NCI-H69 (cell line): ENCODE measurements at regions not wholly inside any gene's neighbourhood (a gene's known extent, or its start where the extent isn't known, plus 50 kb on each side); places are given as distances from the start of the nearest gene placed in this dataset.

Experiments used
- DNase-seq: peaks from one replicate; lab custom pipeline; 2025; lab: John Stamatoyannopoulos, UW

DNA sequence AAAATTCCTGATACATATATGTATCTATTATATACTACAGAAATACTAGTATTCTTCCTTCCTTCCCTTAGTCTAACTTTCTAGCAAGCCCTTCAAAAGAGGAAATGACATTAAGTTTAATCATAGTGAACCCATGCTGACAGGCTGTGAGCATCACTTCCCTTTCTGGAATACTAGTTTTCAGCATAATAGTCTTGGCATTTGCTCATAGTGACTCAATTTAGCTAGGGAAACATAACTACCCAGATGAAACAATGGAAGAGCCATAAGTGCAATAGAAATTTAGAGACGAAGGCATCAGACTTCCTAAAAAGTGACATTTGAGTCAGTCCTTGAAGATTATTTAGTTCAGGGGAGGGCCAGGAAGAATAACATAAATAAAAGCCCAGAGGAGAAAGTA is 184.5 kb upstream of the CRY1 start:
- DNase-seq, result no peak

DNA sequence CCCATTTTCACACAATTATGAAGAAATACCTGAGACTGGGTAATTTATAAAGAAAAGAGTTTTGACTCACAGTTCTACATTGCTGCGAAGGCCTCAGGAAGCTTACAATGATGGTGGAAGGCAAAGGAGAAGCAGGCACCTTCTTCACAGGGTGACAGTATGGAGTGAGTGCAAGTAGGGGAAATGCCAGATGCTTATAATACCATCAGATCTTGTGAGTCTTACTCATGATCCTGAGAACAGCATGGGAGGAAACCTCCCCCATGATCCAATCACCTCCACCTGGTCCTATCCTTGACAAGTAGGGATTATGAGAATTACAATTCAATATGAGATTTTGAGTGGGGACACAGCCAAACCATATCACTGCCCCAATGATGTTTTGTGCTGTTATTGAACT is 189.3 kb upstream of the CRY1 start:
- no peak for DNase-seq

DNA sequence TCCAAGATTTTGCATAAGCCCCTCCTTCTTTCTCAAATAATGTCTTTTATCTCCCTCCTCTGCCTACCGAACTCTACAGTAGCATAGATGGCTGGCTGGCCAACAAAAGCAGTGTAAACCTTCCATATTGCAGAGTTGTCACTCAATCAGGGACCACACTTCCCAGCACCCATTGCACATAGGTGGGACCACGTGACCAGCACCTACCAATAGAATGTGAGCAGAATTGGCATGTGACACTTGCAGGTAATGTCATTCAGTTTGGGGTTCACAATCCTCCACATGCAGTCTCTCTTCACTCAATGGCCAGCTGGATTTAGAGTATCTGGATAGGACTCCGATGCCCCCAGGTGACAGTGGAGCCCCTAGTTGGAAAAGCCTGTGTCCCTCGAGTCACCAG is 190.3 kb upstream of the CRY1 start:
- no peak for DNase-seq

DNA sequence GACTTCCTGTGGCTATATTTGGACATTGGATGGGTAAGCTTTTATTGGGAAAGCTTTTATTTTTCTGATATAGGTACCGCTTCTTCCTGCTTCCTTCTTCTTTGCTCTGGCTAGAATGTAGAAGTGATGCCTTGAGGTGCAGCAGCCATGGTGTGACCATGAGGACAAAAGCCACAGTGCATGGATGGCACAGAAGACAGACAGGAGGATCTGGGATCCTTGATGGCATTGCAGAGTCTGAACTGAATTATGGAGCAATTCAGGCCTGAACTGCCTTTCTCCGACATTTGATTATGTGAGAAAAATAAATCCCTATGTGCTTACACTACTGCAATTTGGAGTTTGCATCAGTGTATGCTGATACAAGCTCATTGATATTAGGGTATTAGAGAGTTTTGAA is 191.3 kb upstream of the CRY1 start:
- DNase-seq, result no peak

DNA sequence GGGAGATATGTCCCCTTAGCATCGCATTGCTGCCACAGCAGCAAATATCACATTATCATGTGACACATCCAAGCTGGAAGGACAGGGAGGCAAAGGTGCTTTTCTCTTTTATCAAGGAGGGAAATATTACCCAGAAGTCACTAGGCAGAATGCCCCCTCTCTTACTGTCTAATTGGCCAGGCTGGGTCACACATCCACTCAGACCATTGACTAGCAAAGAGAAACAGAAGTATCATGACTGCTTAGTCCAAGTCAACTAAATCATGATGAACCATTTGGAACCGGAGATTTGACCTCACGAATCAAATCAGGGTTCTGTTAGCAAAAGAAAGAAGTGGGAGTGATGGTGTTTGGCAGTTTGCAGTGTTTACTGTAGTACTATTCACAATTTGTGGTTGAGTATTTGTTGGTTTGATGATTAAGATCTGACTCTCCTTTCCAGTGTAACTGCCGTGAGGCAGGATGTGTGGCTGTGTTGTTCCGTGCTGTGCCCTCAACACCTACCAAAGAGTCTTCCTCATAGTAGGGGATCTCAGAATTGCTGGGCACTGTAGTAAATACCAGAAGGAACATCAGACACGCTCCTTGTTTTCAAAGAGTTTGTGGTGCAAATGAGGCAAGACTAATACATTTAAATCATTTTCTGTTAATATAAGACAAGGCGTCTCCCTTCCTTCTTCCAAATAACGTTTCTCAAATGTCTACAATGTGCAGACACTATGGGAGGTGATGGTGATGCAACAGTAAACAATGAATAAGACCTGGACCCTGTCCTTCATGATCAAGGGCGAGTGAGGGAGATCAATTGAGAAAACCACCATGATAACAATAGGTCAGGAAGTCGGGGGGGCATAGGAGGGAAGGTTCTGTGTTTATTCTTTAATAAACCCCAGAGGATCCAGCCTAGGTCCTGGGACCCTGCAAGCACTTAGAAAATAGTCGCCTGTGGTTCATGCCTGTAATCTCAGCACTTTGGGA is 194.4 kb upstream of the CRY1 start:
- DNase-seq, result no peak

DNA sequence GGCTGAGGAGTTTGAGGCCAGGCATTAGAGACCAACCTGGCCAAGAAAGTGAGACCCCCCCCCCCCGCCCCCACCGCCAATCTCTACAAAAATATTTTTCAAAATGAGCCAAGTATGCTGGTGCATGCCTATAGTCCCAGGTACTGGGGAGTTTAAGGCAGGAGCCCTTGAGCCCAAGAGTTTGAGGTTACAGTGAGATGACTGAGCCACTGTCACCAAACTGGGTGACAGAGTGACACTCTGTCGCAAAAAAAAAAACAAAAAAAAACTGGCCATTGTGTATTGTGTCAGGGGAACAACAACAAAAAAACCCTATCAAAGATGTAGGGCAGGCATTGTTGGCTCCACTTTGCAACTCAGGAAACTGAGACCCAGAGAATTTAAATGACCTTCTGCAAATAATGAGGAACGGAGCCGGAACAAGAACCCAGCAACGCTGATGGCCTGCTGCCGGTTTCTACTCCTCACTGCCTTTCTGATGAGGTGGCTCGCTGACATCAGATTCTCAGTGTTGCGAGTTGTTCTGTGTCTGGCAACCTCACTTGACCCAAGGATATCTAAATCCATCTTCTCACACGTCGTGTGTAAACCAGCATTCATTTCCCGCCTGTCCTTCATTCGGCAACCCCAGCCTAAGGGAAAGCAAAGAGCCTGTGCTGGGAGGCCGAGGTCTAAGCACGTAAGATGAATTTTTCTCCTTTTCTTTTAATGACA is 195.2 kb upstream of the CRY1 start:
- no peak for DNase-seq

DNA sequence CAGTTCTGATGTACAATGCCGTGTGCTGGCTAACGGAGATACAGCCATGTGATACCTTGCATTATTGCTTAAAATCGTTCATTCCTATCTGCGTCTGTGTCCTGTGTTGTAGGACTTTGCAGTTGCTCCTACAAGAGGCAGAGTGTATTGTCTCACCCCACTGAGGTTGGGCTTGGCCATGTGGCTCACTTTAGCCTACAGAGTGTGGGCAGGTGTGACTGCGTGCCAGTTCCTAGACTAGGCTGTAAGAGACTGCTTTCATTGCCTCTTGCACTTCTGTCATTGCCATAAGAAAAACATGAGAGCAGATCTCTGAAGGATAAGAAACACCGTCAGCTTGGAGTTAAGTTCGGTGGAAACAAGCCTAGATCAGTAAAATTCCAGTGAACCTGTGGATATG is 197.7 kb upstream of the CRY1 start:
- DNase-seq, result no peak

DNA sequence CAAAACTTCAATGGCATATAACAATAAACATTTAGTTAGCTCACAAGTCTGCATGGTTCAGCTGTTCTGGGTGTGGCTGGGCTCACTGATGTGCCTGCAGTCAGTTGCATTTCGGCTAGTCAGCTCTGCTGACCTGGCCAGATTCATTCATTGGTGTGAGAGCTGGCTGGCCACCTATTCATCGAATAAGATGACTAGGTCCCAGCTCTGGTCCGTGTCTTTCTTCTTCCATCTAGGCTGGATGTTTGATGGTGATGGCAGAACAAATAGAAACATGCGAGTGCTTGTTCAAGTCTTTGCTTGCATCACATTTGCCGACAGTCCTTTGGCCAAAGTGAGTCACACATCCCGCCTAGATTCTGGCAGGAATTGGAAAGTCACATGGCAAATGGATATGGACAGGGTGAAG is 203.3 kb upstream of the CRY1 start:
- DNase-seq, result no peak

DNA sequence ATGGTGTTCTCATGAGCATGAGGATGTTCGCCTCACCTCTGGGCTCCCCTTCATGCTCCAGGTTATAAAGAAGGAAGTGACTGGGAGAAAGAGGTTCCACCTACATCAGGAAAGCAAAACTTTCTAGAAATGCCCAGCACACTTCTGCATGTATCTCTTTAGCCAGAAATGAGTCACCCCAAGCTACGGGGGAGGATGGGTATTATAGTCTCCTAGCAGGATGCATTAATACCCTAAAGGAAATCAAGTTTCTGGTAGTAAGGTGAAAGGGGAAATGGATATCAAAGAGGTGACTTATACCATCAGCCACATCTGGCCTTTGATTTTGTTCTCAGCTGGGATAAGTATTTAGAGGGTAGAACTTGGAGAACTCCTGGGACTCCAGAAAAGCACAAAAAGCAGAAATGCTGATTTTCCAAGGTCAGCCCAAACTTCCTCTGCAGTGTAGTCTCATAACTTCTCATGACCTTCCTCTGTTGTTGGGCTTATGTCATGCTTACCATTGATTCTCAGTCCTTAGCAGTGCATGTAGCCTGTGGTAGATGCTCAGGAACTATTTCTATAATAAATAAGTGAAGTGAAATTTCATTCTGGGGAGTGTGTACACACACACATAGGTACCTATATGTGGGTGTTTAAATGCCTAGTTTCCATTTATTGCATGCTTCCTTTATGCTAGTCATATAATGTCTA is 209.4 kb upstream of the CRY1 start:
- no peak for DNase-seq

DNA sequence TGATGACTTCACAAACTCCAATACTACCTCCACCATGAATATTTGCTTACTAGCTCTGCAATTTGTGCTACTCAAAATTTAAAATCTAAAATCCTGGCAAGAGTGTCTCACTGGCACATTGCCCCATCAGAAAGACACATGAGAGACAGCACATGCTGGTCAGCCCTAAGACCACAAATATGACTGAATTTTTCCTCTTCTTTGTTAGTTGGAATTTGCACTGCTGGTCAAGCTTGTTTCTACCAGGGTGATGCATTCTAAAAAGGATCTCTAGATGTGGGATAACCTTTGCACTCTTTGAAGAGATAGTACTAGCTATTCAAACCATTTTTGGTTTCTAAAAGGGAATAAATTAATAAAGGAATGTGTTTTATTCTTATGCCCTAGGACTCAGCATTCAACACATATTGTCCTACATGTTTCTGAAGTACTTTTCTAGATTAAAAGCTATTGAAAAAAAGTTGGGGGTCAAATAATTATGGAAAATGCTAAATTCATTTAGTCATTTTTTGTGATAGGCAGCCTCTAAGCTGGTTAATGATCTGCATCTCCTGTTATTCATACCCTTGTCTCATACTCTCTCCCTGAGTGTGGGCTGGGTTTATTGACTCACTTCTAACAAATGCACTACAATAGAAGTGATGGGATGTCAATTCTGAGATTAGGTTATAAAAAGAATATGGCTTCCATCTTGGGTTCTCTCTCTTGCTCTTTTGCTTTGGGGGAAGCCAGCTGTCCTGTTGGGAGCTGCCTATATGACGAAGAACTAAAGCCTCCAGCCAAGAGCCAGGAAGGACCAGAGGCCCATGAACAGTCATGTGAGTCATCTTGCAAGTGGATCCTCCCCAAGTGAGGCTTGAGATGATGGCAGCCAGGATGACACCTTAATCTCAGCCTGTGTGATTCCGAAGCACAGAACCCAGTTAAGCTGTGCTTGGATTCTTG is 211.5 kb upstream of the CRY1 start:
- no peak for DNase-seq

DNA sequence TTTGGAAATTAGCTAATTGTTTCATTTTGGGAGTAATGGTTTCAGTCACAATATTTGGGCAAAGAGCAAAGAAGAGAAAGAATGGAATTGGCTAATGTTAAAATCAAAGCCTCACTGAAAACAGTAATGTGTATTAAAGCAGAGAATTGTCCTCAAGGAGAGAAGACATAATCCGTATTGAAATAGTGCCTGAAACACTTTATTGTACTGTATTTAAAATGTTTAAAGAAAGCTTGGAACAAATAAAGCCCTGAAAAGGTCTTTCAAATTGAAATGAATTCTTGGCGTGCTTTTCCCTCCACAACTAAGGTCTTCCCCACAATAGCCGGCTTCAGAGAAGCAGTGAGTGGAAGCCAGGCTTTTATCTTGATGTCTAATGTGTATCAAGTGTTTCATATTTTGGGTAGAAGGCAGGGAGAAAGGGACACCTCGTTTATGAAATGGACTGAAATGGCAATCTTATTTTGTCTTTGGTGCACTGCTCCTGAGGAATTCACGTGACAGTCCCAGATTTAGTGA is 212.9 kb upstream of the CRY1 start:
- DNase-seq, result no peak

DNA sequence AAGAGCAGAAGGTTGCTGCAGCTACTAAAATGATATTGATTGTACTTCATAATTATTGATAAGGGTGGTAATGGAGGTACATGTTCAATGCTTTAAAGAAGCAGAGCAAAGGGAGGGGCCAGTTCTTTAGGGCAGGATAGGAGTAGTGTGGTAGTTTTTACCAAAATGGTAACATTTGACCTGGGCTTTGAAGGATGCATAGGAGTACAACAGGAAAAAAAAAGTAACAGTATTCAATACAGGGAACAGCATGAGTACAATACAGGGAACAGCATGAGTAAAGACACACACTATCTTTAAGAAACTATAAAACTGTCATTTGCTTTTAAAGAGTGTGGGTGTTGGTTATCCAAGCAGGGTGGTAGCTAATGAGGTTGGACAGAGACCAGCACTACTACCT is 215.0 kb upstream of the CRY1 start:
- DNase-seq, result no peak

DNA sequence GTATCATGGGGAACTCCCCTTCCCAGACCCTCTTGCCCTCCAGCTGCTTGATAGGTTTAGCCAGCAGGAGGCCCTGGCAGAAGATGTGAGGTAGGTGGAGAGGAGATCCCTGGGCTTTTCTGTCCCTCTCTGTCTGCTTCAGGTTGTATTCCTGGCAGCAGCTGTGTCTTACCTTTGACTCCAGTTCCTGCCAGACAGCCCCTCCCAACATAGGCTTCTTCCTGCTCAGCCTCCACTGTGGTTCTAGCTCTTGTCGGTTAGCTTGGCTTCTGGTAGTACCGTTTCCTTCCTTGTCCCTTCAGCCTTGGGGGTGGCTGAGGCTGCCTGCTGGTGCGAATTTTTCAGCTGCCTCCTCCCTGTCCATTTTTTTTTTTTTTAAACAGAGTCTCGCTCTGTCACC is 215.7 kb upstream of the CRY1 start:
- peak; percentile 6 for DNase-seq

DNA sequence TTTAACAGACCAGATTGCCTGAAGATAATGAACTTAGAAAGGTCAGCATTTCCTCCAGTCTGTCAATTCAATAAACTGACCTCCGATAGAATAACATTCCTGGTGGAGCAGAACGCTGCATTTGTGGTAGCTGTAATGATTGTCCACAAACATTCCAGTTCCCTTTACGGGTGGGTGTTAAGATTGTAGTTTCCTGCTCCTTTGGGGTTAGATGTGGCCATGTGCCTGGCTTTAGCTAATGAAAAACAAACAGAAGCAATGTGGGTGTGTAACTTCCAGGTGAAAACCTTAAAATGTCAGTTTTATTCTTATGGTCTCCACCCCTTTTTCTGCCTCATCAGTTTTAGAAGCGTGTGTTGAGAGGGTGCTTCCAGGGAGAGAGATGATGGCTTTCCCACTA is 217.3 kb upstream of the CRY1 start:
- peak; percentile 57 for DNase-seq

DNA sequence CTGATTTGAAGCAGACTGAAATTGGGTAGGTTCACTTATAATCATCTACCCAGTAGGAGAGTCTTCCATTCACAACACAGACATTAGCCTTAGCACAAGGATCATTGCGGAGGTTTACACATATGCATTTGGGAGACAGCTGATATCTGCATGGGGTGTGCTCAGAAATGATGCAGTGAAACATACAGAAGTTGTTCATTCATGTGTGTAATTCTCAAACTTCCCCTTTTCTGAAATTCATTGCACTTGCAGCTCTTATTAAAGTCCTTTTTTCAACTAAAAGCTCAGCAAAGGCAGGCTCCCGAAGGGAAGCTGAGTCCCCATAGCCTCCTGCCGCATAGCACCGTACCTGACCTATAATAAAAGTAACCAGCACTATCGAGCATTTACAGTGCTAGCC is 218.3 kb upstream of the CRY1 start:
- no peak for DNase-seq

DNA sequence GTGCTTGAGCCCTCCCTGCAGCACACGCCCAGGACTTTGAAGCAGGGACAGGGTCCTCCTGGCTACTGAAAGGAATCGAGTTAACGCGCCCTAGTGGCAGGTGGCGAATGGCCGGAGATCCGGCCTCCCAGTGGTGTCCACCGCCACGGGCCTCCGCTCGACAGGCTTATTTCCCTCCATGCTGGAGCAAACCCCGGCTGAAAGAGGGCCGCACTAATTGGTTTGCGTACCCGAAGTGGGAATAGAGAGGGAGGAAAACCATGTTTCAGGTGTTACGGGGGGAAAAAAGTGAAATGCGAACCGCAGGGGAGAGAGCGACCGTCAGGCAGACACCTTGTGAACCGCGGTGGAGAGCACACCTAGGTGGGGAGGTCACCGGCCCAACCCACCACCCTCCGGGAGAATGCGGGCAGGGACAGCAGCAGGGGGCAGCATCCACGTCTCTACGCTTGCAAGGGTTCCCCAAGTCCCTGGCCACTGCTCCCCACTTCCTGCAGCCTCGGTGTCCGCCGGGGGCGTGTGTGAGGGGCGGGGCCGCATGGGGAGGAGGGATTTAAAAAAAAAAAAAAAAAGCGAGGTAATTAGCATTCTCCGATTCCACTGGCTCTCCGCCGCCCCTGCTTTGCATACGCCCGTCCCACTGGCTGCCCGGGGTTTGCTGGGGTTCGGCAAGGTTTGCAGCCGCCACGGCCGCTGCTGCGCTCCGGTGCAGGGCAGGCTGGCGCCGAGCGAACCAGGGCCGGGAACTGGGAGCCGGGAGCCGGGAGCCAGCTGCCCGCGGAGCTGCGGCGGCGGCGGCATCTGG is 224.6 kb upstream of the CRY1 start:
- DNase-seq, result peak; percentile 96

DNA sequence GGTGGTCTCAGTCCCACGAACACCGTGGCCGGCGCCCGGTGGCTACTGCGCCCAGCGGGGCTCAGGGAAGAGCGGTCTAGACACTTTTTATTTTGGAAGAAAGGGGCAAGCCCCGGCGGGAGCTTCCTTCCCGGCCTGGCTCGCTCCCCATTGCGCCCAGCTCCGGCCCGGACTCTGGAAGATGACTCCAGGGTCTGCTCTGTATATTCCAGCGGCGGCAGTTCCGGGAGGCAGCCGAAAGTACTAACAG is 225.1 kb upstream of the CRY1 start:
- no peak for DNase-seq

DNA sequence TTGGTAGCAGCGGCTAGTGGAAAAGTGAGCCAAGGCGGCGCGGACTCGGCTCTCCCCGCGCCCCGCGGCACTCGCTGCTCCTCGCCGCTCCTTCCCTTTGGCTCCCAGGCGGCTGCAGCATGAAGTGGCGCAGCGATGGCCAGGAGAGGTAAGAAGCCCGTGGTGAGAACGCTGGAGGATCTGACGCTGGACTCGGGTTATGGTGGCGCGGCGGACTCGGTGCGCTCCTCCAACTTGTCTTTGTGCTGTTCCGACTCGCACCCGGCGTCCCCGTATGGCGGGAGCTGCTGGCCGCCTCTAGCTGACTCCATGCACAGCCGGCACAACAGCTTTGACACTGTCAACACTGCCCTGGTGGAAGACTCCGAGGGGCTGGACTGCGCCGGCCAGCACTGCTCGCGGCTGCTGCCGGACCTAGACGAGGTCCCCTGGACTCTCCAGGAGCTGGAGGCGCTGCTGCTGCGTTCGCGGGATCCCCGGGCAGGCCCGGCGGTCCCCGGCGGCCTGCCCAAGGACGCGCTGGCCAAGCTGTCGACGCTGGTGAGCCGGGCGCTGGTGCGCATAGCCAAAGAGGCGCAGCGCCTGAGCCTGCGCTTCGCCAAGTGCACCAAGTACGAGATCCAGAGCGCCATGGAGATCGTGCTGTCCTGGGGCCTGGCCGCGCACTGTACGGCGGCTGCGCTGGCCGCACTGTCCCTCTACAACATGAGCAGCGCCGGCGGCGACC is 225.6 kb upstream of the CRY1 start:
- peak; percentile 72 for DNase-seq

DNA sequence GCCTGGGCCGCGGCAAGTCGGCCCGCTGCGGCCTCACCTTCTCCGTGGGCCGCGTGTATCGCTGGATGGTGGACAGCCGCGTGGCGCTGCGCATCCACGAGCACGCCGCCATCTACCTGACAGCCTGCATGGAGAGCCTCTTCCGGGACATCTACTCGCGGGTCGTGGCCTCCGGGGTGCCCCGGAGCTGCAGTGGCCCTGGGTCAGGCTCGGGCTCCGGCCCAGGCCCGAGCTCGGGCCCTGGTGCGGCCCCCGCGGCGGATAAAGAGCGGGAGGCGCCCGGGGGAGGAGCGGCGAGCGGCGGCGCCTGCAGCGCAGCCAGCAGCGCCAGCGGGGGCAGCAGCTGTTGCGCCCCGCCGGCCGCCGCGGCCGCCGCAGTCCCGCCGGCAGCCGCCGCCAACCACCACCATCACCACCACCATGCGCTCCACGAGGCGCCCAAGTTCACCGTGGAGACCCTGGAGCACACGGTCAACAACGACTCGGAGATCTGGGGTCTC is 226.2 kb upstream of the CRY1 start:
- DNase-seq, result peak; percentile 71
